ENCODE measurements at regions not wholly inside any gene's neighbourhood (a gene's known extent, or its start where the extent isn't known, plus 50 kb on each side); places are given as distances from the start of the nearest gene placed in this dataset.
"Not testable (repeated sequence)": the region's sequence is repeated elsewhere in the genome, so short reads cannot be mapped to it uniquely, and the experiment has no call there.

DNA sequence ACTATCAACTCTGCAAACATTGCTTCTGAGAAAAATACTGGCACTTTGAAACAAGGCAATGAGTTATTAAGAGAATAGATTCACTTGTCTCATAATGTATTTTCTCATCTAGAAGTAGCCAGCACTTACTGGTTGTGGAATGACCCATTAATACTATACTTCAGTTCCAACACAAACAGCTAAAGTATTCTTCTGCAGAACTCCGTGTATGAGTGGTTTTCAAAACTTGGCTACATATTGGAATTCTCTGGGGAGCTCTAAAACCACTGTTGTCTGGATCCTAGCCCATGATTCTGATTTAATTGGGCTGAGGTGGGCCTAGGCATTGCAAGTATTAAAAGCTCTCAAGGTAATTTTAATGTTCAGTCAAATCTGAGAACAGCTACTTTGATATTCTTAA is 1416.4 kb upstream of the RAG2 start:
- no peaks in the 10 kb centered on the region for H3K4me1 Mint-ChIP-seq (ENCODE audit: low read depth)
- no peak overlapping the region for H3K4me3 Mint-ChIP-seq
- no peak overlapping the region for H3K27ac Mint-ChIP-seq
- no peaks in the 10 kb centered on the region for H3K36me3 Mint-ChIP-seq (ENCODE audit: low read depth)
- intact Hi-C loops (cut with micrococcal nuclease) = no loop called here
- H3K9me3 Mint-ChIP-seq = peaks cover 11% of the 10 kb centered on the region
- no peaks in the 10 kb centered on the region for H3K27me3 Mint-ChIP-seq

DNA sequence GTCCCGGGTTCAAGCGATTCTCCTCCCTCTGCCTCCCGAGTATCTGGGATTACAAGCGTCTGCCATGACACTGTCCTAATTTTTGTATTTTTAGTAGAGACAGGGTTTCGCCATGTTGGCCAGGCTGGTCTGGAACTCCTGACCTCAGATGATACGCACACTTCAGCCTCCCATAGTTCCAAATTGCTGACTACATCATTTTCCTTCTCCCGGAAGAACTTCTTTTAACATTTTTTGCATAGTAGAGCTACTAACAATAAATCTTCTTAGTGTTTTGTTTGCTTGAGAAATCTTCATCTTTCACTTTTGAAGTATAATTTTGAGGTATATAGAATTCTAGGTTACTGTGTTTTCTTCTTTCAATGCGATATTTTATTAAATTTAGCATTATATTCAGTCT is 1415.1 kb upstream of the RAG2 start:
- Mint-ChIP-seq H3K27ac (no peak overlapping the region), H3K4me1 (ENCODE audit: low read depth) (no peaks in the 10 kb centered on the region), H3K36me3 (ENCODE audit: low read depth) (no peaks in the 10 kb centered on the region), H3K9me3 (no peaks in the 10 kb centered on the region), H3K4me3 (no peak overlapping the region), H3K27me3 (no peaks in the 10 kb centered on the region)
- intact Hi-C loops (cut with micrococcal nuclease) = no loop called here

DNA sequence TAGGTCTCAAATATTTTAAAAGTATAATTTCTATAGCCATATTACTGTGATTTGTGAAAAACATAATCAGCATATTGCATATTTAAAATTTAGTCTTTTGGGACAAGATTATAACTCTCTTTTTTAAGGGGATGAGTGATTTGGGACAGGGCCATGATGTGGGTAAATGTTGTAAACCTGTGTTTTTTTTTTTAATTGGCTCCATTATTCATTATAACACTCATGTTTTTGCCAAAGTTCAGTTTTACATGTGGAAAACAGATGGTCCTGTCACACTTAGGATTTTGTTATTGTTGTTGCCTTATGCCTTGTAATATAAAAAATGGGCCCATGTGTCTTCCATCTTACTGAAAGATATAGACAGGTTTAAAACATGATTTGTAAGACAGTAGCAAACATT is 1413.5 kb upstream of the RAG2 start:
- no peaks in the 10 kb centered on the region for H3K36me3 Mint-ChIP-seq (ENCODE audit: low read depth)
- H3K27me3 Mint-ChIP-seq = no peaks in the 10 kb centered on the region
- H3K4me1 Mint-ChIP-seq (ENCODE audit: low read depth) = no peaks in the 10 kb centered on the region
- intact Hi-C loops (cut with micrococcal nuclease) = no loop called here
- H3K4me3 Mint-ChIP-seq = no peak overlapping the region
- H3K9me3 Mint-ChIP-seq = no peaks in the 10 kb centered on the region
- no peak overlapping the region for H3K27ac Mint-ChIP-seq

DNA sequence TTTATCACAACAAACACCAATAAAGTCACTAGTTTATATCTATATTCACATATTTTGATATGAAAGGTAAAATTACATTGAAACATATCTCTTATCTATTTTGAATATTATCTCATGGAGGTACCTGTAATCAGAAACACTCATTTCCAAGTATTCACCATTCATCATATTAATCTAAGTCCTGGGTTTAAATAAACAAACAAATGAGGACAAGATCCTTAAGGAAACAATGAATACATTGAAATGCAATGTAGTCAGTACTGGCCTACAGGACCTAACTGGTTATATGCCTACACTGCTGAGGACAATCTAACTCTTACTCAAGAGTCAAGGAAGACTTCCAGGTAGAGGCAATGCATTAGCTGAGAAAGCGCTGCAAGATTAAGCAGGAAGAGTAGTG is 1411.9 kb upstream of the RAG2 start:
- intact Hi-C loops (cut with micrococcal nuclease) = no loop called here
- Mint-ChIP-seq H3K27me3 (no peaks in the 10 kb centered on the region), H3K4me3 (no peak overlapping the region), H3K9me3 (peaks cover 7% of the 10 kb centered on the region), H3K27ac (no peak overlapping the region), H3K36me3 (ENCODE audit: low read depth) (no peaks in the 10 kb centered on the region), H3K4me1 (ENCODE audit: low read depth) (no peaks in the 10 kb centered on the region)

DNA sequence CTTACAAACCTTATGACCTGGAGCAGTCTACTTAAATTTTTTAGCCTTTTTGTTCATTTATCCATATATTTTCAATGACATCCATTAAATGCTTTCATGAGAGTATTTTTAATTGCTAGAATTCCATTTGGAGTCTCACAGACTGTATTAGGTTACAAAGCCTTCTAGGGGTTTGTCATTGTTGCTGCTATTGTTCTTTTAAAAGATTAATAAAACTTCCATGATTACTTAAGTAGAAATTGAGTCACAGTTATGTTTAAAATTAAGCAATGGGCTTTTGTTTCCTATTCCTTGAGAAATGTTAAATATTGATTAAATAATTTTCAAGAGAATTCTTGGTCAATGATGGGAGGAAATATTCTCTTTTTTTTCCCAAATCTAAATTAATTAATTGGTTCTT is 1408.4 kb upstream of the RAG2 start:
- Mint-ChIP-seq H3K4me1 (ENCODE audit: low read depth) (no peaks in the 10 kb centered on the region), H3K4me3 (no peak overlapping the region), H3K36me3 (ENCODE audit: low read depth) (no peaks in the 10 kb centered on the region), H3K27ac (no peak overlapping the region), H3K27me3 (no peaks in the 10 kb centered on the region), H3K9me3 (peaks cover 32% of the 10 kb centered on the region)
- intact Hi-C loops (cut with micrococcal nuclease) = no loop called here

DNA sequence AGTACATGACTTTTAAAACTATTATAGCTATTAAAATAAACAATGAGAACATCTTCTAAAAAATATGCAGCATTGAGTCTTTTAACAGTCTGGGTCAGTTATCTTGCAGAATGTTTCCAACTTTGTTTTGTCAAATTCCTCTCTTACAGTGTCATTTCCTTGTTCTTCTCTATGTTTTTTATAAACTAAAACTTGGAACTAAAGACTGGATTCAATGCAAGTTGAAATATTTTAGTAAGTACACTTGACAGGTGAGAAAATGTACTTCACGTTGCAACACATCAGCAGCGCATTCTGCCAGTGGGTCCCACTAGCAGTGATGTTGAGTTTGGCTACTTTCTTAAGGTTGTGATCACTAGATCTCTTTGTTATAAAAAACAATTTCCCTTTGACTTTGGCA is 1407.6 kb upstream of the RAG2 start:
- H3K27me3 Mint-ChIP-seq = no peaks in the 10 kb centered on the region
- intact Hi-C loops (cut with micrococcal nuclease) = no loop called here
- no peaks in the 10 kb centered on the region for H3K36me3 Mint-ChIP-seq (ENCODE audit: low read depth)
- no peak overlapping the region for H3K27ac Mint-ChIP-seq
- H3K4me1 Mint-ChIP-seq (ENCODE audit: low read depth) = no peaks in the 10 kb centered on the region
- peaks cover 32% of the 10 kb centered on the region for H3K9me3 Mint-ChIP-seq
- no peak overlapping the region for H3K4me3 Mint-ChIP-seq

DNA sequence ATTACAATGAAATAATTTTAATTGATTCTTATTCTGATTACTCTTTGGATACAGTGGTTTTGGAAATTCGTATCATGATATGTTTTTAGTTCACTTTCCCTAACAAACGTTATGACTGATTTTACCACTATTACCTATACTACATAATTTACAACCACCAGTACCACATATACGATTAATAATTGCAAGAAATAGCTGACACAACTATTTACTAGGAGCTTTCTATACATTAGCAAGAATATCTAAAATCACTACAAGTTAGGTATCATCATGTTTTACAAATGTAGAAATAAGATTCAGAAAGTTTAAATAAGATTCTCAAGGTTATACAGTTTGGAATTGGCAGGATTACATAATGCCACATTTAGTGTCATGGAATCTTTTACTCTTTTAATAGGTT is 1401.1 kb upstream of the RAG2 start:
- Mint-ChIP-seq H3K4me1 (ENCODE audit: low read depth) (no peaks in the 10 kb centered on the region), H3K27me3 (no peaks in the 10 kb centered on the region), H3K4me3 (no peak overlapping the region), H3K36me3 (ENCODE audit: low read depth) (no peaks in the 10 kb centered on the region), H3K9me3 (peaks cover 20% of the 10 kb centered on the region), H3K27ac (no peak overlapping the region)
- intact Hi-C loops (cut with micrococcal nuclease) = no loop called here

DNA sequence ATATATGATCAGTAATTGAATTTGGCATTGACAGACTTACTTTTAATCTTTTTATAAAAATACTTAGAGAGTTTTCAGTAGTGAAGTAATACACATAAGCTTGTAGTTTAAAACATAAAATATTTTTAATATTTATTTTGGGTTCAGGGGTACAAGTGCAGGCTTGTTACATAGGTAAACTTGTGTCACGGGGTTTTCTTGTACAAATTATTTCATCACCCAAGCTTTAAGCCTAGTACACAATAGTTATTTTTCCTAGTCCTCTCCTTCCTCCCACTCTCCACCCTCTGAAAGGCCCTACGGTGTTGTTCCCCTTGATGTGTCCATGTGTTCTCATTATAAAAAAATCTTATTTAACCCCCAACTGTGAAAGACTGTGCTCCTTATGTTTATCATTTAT is 1397.8 kb upstream of the RAG2 start:
- Mint-ChIP-seq H3K36me3 (ENCODE audit: low read depth) (no peaks in the 10 kb centered on the region), H3K4me3 (no peak overlapping the region), H3K27me3 (no peaks in the 10 kb centered on the region), H3K27ac (no peak overlapping the region), H3K9me3 (peaks cover 19% of the 10 kb centered on the region), H3K4me1 (ENCODE audit: low read depth) (no peaks in the 10 kb centered on the region)
- intact Hi-C loops (cut with micrococcal nuclease) = no loop called here

DNA sequence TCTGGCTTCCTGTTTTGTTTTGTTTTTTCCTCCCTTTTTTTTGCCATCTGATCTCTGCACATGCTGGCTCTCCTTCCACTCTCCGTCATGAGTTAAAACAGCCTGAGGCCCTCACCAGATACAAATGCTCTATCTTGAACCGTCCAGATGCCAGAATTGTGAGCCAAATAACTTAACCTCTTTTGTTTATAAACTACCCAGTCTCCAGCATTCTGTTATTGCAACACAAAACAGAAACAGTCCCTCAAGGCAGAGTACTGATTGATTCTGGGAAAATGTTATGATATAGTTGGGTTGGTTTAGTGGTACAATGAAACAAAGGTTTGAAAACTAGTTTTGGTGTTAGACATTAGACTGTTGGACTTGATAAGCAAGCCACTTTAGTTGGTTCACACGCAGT is 1390.0 kb upstream of the RAG2 start:
- Mint-ChIP-seq H3K27me3 (no peaks in the 10 kb centered on the region), H3K27ac (no peak overlapping the region), H3K9me3 (peaks cover 9% of the 10 kb centered on the region), H3K4me3 (no peak overlapping the region), H3K36me3 (ENCODE audit: low read depth) (no peaks in the 10 kb centered on the region), H3K4me1 (ENCODE audit: low read depth) (no peaks in the 10 kb centered on the region)
- intact Hi-C loops (cut with micrococcal nuclease) = no loop called here

DNA sequence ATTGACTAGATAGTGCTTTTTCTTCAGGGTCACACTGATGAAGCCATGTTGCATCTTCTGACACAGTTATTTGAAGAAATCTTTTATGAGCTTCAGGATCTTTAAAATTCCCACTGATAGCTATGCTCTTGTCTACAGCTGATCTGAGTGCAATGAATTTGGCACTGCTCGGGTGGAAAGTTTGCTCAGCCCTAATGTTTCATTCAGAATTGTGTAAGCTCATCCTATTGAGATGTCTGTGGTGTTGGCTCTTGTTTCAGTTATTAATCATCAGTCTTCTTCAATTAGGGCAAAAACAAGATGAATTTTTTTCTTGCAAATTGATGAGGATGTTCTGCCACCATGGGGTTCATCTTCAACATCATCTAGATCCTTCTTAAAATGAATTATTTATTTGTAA is 1387.0 kb upstream of the RAG2 start:
- Mint-ChIP-seq H3K36me3 (ENCODE audit: low read depth) (no peaks in the 10 kb centered on the region), H3K4me1 (ENCODE audit: low read depth) (no peaks in the 10 kb centered on the region), H3K27ac (no peak overlapping the region), H3K9me3 (no peaks in the 10 kb centered on the region), H3K4me3 (no peak overlapping the region), H3K27me3 (no peaks in the 10 kb centered on the region)
- intact Hi-C loops (cut with micrococcal nuclease) = no loop called here

DNA sequence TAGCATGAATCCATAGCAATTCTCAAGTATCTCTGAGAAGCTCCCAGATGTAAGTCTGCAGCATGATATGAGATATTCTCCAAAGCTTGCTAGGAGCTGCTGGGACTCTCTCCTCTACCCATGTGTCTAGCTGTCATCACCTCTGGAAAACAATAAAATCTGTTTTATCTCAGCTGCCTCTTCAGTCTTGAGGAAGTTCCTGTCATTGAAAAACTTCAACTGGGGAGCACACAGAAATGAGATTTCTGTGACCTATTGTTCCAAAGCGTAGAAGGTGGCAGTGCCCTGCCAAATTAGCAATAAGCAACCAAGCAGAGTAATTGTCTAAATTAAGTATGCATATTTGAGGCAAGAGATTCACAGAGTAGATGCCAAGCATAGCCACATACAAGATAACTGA is 1380.6 kb upstream of the RAG2 start:
- H3K27ac Mint-ChIP-seq = no peak overlapping the region
- H3K27me3 Mint-ChIP-seq = no peaks in the 10 kb centered on the region
- H3K4me1 Mint-ChIP-seq (ENCODE audit: low read depth) = no peaks in the 10 kb centered on the region
- intact Hi-C loops (cut with micrococcal nuclease) = no loop called here
- no peaks in the 10 kb centered on the region for H3K36me3 Mint-ChIP-seq (ENCODE audit: low read depth)
- H3K4me3 Mint-ChIP-seq = no peak overlapping the region
- no peaks in the 10 kb centered on the region for H3K9me3 Mint-ChIP-seq

DNA sequence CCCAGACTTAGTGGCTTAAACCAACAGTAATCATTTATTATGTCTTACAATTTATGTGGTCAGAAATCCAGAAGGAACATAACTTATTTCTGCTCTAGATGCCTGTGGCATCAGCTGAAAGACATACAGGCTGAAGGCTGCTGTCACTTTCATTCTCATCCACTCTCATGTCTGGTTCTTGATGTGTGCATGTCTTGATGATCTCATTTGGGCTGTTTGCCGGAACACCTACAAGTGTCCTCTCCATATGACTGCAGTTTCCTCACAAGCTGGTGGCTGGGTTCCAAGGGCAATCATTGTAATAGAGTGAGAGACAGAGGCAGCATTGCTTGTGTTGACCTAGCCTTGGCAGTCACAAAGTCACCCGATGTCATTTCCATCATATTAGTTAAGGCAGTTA is 1375.9 kb upstream of the RAG2 start:
- Mint-ChIP-seq H3K4me3 (no peak overlapping the region), H3K27ac (no peak overlapping the region), H3K9me3 (peaks cover 18% of the 10 kb centered on the region), H3K36me3 (ENCODE audit: low read depth) (no peaks in the 10 kb centered on the region), H3K27me3 (no peaks in the 10 kb centered on the region), H3K4me1 (ENCODE audit: low read depth) (no peaks in the 10 kb centered on the region)
- intact Hi-C loops (cut with micrococcal nuclease) = no loop called here

DNA sequence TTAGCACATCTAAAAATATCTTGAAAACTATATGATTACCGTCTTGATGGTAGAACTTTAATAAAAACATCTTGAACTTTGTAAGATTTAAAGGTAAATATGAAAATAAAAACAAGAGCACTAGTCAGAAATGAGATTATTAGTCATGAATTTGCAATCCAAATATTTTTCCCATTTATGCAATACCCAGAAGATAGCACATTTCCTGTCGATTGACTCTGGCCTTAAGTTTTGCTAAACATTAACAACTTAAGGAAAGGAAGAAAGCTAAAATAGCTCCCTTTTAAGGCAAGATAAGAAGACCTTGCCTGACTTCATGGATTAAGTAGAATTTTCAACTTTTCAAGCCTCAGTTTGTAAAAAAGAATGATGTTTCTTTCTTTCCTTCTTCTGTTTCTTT is 1374.7 kb upstream of the RAG2 start:
- intact Hi-C loops (cut with micrococcal nuclease) = no loop called here
- Mint-ChIP-seq H3K4me3 (no peak overlapping the region), H3K4me1 (ENCODE audit: low read depth) (no peaks in the 10 kb centered on the region)

DNA sequence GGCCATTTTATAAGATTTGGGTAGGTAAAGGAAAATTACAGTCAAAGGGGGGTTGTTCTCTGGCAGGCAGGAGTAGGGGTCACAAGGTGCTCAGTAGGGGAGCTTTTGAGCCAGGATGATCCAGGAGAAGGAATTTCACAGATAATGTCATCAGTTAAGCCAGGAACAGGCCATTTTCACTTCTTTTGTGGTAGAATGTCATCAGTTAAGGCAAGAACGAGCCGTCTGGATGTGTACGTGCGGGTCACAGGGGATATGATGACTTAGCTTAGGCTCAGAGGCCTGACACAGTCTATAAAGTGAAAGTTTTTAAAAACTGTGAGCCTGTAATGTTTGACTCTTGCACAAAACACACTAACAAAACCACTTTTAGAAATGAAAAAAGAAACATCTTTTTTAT is 1371.3 kb upstream of the RAG2 start:
- H3K4me1 Mint-ChIP-seq (ENCODE audit: low read depth); H3K4me3 Mint-ChIP-seq; intact Hi-C loops (cut with micrococcal nuclease); H3K27ac Mint-ChIP-seq; H3K36me3 Mint-ChIP-seq (ENCODE audit: low read depth); H3K27me3 Mint-ChIP-seq: not testable (repeated sequence)
- H3K9me3 Mint-ChIP-seq = peaks cover 45% of the 10 kb centered on the region

More for the DNA sequence above, 1374.7 kb upstream of the RAG2 start:
- H3K27ac Mint-ChIP-seq = no peak overlapping the region
- no peaks in the 10 kb centered on the region for H3K27me3 Mint-ChIP-seq
- no peaks in the 10 kb centered on the region for H3K36me3 Mint-ChIP-seq (ENCODE audit: low read depth)
- peaks cover 30% of the 10 kb centered on the region for H3K9me3 Mint-ChIP-seq

DNA sequence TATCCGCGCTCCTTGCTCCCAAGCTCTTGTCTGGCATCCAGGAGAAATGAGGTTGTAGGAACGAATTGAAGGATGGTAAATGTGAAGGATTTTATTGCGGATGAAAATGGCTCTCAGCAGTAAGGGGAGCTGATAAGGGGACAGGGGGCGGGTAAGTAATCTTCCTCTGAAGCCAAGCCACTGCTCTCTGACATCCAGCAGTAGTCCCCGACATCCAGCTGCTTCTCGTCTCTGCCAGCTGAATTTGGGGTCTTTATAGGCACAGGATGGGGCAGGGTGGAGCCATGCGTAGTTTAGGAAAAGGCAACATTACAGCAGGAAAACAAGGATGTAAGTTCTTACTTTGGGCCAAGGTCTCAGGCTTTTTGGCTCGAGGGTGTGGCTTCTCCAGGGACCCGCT is 1370.1 kb upstream of the RAG2 start:
- Mint-ChIP-seq H3K9me3 (peaks cover 45% of the 10 kb centered on the region), H3K36me3 (ENCODE audit: low read depth) (no peaks in the 10 kb centered on the region), H3K27me3 (no peaks in the 10 kb centered on the region), H3K27ac (no peak overlapping the region), H3K4me1 (ENCODE audit: low read depth) (no peaks in the 10 kb centered on the region), H3K4me3 (no peak overlapping the region)
- intact Hi-C loops (cut with micrococcal nuclease) = no loop called here

DNA sequence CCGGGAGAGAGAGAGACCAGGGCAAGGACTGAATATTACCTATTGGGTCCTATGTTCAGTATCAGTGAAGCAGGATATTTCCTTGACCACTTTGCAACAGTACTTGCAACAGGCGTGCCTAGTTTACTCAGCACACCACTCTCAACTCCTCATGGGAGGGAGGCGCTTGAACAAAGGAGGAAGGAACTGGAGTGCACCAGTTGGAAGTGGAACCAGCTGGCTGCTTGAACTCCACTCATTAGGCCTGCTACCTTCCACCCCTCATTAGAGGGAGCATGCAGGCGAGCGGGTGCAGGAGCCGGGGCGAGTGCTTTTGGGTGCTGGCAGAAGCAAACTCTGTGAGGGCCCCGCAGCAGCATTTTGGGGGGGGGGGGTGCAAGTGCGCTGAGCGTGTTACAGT is 1369.6 kb upstream of the RAG2 start:
- Mint-ChIP-seq H3K36me3 (ENCODE audit: low read depth) (no peaks in the 10 kb centered on the region), H3K4me1 (ENCODE audit: low read depth) (no peaks in the 10 kb centered on the region), H3K4me3 (no peak overlapping the region), H3K27ac (no peak overlapping the region), H3K27me3 (no peaks in the 10 kb centered on the region), H3K9me3 (peaks cover 45% of the 10 kb centered on the region)
- intact Hi-C loops (cut with micrococcal nuclease) = no loop called here

Data from dendritic cell treated with granulocyte-macrophage colony-stimulating factor and Interleukin-4, amounts not matched to agents 40 ng/mL and 50 ng/mL, for 4 days (primary cell).